Peyer's patch (tissue), 4 donors: ENCODE measurements at regions not wholly inside any gene's neighbourhood (a gene's known extent, or its start where the extent isn't known, plus 50 kb on each side); places are given as distances from the start of the nearest gene placed in this dataset.

ENCODE experiments used
- POLR2A ChIP-seq, 2 donors: fragments of 450-650 bp; IDR thresholded peaks; one replicate each; pipeline ENCODE4 v1.5.1; 2017; ENCODE audit warnings: antibody characterized with exemption in 2 of 2, mild to moderate bottlenecking in 2 of 2, moderate library complexity in 2 of 2
- TF ChIP-seq, protein P1 (sequence below), 6 experiments: fragments of 450-650 bp in 4 of 6; fragments of 200-600 bp in 2 of 6; sonication (generic) in 1 of 6; IDR thresholded peaks; one replicate each; pipeline ENCODE4 v1.5.1; 2017 to 2019; ENCODE audit warnings: antibody characterized with exemption in 6 of 6, mild to moderate bottlenecking in 3 of 6, moderate library complexity in 1 of 6

DNA sequence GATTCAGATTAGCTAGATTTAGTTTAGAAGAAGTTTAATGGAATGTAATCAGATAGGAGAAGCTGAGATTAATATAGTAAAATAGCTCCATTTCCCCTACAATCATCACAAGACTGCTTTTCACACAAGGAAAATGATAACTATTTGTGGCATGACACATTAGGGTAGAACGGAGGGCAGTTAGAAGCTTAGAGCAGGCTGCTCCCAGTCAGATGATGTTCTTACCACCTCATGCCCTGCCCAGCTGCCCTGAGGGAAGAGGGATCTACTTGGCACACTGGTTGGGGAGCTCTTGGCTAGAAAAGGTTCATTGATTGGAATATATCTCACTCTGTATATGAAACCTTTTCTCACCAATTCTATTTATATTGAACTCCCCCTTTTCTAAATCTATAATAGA, 180.7 kb upstream of the IL15 start:
- TF ChIP-seq, protein P1, sequence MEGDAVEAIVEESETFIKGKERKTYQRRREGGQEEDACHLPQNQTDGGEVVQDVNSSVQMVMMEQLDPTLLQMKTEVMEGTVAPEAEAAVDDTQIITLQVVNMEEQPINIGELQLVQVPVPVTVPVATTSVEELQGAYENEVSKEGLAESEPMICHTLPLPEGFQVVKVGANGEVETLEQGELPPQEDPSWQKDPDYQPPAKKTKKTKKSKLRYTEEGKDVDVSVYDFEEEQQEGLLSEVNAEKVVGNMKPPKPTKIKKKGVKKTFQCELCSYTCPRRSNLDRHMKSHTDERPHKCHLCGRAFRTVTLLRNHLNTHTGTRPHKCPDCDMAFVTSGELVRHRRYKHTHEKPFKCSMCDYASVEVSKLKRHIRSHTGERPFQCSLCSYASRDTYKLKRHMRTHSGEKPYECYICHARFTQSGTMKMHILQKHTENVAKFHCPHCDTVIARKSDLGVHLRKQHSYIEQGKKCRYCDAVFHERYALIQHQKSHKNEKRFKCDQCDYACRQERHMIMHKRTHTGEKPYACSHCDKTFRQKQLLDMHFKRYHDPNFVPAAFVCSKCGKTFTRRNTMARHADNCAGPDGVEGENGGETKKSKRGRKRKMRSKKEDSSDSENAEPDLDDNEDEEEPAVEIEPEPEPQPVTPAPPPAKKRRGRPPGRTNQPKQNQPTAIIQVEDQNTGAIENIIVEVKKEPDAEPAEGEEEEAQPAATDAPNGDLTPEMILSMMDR (IDR thresholded peaks at IDR 0.05): no peak
- TF ChIP-seq POLR2A (IDR thresholded peaks at IDR 0.05): no peak
